Progenitor cell of endocrine pancreas (in vitro differentiated cells): ENCODE measurements at regions not wholly inside any gene's neighbourhood (a gene's known extent, or its start where the extent isn't known, plus 50 kb on each side); places are given as distances from the start of the nearest gene placed in this dataset.

Source experiments
- DNase-seq: peaks from one replicate; pipeline ENCODE4 v3.0.0; 2021; ENCODE audit warnings: low spot score; ENCODE audit not compliant: unreplicated experiment
- H3K27ac Mint-ChIP-seq: 2 replicates; pipeline ENCODE4 v1.8.0; 2021; ENCODE audit warnings: mild to moderate bottlenecking, moderate library complexity, mixed read lengths
- H3K27me3 Mint-ChIP-seq: 2 replicates; pipeline ENCODE4 v1.8.0; 2021; ENCODE audit warnings: mixed read lengths
- H3K36me3 Mint-ChIP-seq: 2 replicates; pipeline ENCODE4 v1.8.0; 2022; ENCODE audit warnings: mixed read lengths; ENCODE audit not compliant: insufficient read depth
- H3K4me1 Mint-ChIP-seq: 2 replicates; pipeline ENCODE4 v1.8.0; 2021; ENCODE audit warnings: low read depth, mixed read lengths
- H3K4me3 Mint-ChIP-seq: 2 replicates; pipeline ENCODE4 v1.8.0; 2021; ENCODE audit warnings: low read depth, mild to moderate bottlenecking, moderate library complexity, mixed read lengths
- H3K9me3 Mint-ChIP-seq: 2 replicates; pipeline ENCODE4 v1.8.0; 2021; ENCODE audit warnings: low read depth, mixed read lengths
- TF ChIP-seq, protein P1 (sequence below): fragments of 200-600 bp; sonication (generic); IDR thresholded peaks from one replicate; pipeline ENCODE4 v1.5.0; 2021; ENCODE audit warnings: antibody characterized with exemption, mild to moderate bottlenecking; ENCODE audit not compliant: unreplicated experiment

DNA sequence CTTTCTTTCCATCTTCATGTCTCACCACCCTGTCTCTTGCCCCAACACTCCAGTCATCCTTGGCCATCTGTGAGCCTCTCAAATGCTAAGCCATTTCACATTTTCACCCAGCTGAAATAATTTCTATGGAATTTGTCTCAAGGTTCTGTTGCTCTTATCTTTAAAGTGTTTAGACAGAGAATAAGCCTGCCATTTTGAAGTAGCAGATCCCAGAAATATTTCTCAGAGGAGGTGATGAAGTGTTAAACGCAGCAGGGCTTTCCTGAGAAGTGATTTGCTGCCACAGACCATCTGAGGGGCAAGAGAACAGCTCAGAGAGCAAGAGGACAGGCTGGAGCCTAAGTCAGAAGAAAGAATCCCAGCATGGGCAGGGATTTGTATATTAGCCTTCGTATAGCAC is 71.6 kb upstream of the CLMN start:
- no peak for DNase-seq
- Mint-ChIP-seq H3K27me3 (peaks cover 26% of the 10 kb centered on the region), H3K4me1 (no peaks in the 10 kb centered on the region), H3K9me3 (peaks cover 8% of the 10 kb centered on the region), H3K36me3 (no peaks in the 10 kb centered on the region), H3K27ac (no peak overlapping the region), H3K4me3 (no peak overlapping the region)
- TF ChIP-seq, protein P1, sequence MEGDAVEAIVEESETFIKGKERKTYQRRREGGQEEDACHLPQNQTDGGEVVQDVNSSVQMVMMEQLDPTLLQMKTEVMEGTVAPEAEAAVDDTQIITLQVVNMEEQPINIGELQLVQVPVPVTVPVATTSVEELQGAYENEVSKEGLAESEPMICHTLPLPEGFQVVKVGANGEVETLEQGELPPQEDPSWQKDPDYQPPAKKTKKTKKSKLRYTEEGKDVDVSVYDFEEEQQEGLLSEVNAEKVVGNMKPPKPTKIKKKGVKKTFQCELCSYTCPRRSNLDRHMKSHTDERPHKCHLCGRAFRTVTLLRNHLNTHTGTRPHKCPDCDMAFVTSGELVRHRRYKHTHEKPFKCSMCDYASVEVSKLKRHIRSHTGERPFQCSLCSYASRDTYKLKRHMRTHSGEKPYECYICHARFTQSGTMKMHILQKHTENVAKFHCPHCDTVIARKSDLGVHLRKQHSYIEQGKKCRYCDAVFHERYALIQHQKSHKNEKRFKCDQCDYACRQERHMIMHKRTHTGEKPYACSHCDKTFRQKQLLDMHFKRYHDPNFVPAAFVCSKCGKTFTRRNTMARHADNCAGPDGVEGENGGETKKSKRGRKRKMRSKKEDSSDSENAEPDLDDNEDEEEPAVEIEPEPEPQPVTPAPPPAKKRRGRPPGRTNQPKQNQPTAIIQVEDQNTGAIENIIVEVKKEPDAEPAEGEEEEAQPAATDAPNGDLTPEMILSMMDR: no peak

- no peak overlapping the region for H3K4me3 Mint-ChIP-seq
- no peak for DNase-seq
- no peaks in the 10 kb centered on the region for H3K36me3 Mint-ChIP-seq
- peaks cover 33% of the 10 kb centered on the region for H3K27me3 Mint-ChIP-seq
- TF ChIP-seq, protein P1: no peak
- no peak overlapping the region for H3K27ac Mint-ChIP-seq
- H3K9me3 Mint-ChIP-seq: peaks cover 8% of the 10 kb centered on the region
- no peaks in the 10 kb centered on the region for H3K4me1 Mint-ChIP-seq
These were observed 69.8 kb upstream of the CLMN start for GRCh38 chr14:95389471-95390011.

GRCh38 chr14:95388699-95389098 is 69.0 kb upstream of the CLMN start:
- H3K36me3 Mint-ChIP-seq: no peaks in the 10 kb centered on the region
- TF ChIP-seq, protein P1: no peak
- H3K27me3 Mint-ChIP-seq: peaks cover 33% of the 10 kb centered on the region
- DNase-seq: no peak
- H3K4me3 Mint-ChIP-seq: no peak overlapping the region
- H3K27ac Mint-ChIP-seq: no peak overlapping the region
- peaks cover 2% of the 10 kb centered on the region for H3K9me3 Mint-ChIP-seq
- no peaks in the 10 kb centered on the region for H3K4me1 Mint-ChIP-seq

DNA sequence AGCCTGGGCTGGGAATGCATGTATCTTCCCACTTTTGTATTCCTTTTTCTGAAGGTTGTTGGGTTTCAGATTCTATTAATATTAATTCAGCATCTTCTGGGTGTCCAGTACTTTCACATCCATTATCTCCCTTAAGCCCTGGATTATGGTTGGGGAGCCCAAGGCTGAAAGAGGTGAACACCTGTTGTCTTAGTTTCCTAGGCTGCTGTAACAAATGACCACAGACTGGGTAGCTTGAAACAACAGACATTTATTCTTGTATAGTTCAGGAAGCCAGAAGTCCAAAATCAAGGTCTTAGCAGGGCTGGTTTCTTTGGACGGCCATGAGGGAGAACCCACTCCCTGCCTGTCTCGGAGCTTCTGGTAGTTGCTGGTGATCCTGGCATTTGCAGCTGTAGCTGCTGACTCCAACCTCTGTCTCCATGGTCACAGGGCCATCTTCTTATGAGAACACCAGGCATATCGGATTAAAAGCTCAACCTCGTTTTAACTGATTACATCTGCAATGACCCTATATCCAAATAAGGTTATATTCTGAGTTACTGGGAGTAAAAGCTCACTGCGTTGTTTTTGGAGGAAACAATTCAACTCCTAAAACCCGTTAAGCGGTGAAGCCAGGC is 68.2 kb upstream of the CLMN start:
- peaks cover 2% of the 10 kb centered on the region for H3K9me3 Mint-ChIP-seq
- H3K27me3 Mint-ChIP-seq: peaks cover 33% of the 10 kb centered on the region
- no peaks in the 10 kb centered on the region for H3K36me3 Mint-ChIP-seq
- H3K4me3 Mint-ChIP-seq: no peak overlapping the region
- no peak for DNase-seq
- H3K27ac Mint-ChIP-seq: no peak overlapping the region
- H3K4me1 Mint-ChIP-seq: no peaks in the 10 kb centered on the region
- TF ChIP-seq, protein P1: no peak

- Mint-ChIP-seq H3K9me3 (peaks cover 2% of the 10 kb centered on the region), H3K27ac (peak overlapping the region; percentile 18), H3K27me3 (peaks cover 34% of the 10 kb centered on the region), H3K4me3 (no peak overlapping the region), H3K4me1 (no peaks in the 10 kb centered on the region), H3K36me3 (no peaks in the 10 kb centered on the region)
- DNase-seq: no peak
- TF ChIP-seq, protein P1: no peak
These were observed 66.9 kb upstream of the CLMN start for GRCh38 chr14:95386536-95387095.
